ENCODE measurements at regions not wholly inside any gene's neighbourhood (a gene's known extent, or its start where the extent isn't known, plus 50 kb on each side); places are given as distances from the start of the nearest gene placed in this dataset.

DNA sequence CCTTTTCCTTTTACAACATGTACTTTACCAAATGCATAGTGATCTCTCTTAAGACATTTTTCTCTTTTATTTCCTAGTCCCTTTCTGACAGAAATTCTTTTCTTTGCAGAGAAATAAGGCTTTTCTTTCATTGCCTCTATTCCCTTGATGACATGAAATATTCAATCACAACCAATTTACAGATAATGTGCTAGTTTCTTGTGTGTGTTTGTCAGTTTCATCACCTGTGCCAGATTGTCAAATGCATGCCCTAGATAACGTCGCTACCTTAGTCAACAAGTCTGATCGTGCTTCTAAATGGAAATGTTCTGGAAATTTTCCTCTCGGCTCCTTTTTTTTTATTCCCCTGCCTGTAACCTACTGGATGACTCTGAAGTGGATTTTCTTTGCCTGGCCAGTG is 478.1 kb downstream of the KLF5 start:
- H3K36me3 ChIP-seq (ENCODE audit: control insufficient read depth, insufficient read depth, low read length), result no peaks in the 10 kb centered on the region
- TF ChIP-seq, protein P1, sequence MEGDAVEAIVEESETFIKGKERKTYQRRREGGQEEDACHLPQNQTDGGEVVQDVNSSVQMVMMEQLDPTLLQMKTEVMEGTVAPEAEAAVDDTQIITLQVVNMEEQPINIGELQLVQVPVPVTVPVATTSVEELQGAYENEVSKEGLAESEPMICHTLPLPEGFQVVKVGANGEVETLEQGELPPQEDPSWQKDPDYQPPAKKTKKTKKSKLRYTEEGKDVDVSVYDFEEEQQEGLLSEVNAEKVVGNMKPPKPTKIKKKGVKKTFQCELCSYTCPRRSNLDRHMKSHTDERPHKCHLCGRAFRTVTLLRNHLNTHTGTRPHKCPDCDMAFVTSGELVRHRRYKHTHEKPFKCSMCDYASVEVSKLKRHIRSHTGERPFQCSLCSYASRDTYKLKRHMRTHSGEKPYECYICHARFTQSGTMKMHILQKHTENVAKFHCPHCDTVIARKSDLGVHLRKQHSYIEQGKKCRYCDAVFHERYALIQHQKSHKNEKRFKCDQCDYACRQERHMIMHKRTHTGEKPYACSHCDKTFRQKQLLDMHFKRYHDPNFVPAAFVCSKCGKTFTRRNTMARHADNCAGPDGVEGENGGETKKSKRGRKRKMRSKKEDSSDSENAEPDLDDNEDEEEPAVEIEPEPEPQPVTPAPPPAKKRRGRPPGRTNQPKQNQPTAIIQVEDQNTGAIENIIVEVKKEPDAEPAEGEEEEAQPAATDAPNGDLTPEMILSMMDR (IDR thresholded peaks at IDR 0.05; ENCODE audit: insufficient read depth, low read length, poor library complexity, severe bottlenecking), result no peak
- H3K4me3 ChIP-seq (ENCODE audit: low read depth, low read length), result no peak overlapping the region
- no peaks in the 10 kb centered on the region for H3K27me3 ChIP-seq (ENCODE audit: control insufficient read depth, insufficient read depth, low read length)
- DNase-seq (ENCODE audit: low read depth), result no peak

DNA sequence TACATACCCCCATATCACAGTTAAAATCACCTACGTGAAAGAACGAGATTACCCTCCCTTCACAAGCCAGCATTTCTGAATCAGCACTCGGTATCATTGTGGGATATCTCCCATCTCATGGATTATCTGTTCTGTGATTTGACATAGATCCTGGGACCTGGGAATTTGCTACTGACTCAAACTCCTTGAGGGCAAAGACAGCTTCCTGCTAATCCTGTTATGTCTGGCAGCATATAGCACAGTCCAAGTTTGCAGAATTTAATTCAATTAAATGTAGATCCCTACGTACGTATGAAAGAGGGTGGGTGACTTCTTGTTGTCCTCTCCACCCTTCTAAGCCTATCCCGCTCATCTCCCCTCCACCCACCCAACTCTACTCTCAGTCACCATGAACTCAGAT is 476.5 kb downstream of the KLF5 start:
- H3K4me3 ChIP-seq (ENCODE audit: low read depth, low read length), result no peak overlapping the region
- no peak for DNase-seq (ENCODE audit: low read depth)
- TF ChIP-seq, protein P1 (IDR thresholded peaks at IDR 0.05; ENCODE audit: insufficient read depth, low read length, poor library complexity, severe bottlenecking), result no peak

DNA sequence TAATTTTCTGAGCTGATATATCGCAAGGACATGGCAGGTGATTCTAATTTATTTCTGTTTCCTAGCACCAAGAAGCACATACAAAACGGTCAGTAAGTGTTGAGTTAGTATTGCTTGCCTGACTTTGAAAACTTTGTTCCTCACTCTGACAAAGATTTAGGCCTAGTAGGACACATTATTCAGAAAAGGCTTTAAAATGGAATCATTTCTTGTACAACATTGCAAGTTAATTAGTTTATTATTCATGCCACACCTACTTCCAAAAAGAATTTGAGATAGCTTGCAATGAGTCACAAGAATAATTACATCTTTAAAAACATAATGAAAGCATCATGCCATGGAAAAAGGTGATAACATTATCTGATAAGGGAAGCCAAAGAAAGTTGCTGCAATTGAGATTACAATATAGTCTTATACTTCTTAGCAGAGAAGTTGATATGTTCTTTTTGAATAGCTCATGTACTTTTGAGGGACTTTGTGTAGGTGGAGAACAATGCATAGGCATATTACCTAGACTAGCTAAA is 474.2 kb downstream of the KLF5 start:
- no peak for DNase-seq (ENCODE audit: low read depth)
- H3K27me3 ChIP-seq (ENCODE audit: control insufficient read depth, insufficient read depth, low read length), result no peaks in the 10 kb centered on the region
- TF ChIP-seq, protein P1 (IDR thresholded peaks at IDR 0.05; ENCODE audit: insufficient read depth, low read length, poor library complexity, severe bottlenecking), result no peak

More for the DNA sequence above, 476.5 kb downstream of the KLF5 start:
- Histone ChIP-seq H3K27me3 (ENCODE audit: control insufficient read depth, insufficient read depth, low read length) (no peaks in the 10 kb centered on the region), H3K36me3 (ENCODE audit: control insufficient read depth, insufficient read depth, low read length) (no peaks in the 10 kb centered on the region)

DNA sequence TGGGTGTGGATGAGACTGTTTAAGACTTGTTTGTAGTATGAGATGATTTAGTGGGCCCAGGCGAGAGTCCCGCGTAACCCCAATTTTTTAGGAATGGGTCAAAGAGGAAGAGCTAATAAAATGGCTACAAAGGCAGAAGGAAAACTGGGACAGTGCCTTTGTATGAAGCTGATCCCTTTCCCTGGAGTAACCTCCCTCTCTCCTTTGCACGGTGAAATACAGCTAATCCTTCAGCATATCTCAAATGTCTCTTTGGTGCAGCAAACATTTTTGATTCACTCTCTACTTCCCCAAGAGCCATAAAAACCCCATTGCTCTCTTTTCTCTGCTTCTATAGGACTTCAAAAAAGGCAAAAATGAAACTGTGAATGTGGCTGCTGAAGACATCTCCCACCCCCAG is 473.8 kb downstream of the KLF5 start:
- DNase-seq (ENCODE audit: low read depth), result no peak
- TF ChIP-seq, protein P1 (IDR thresholded peaks at IDR 0.05; ENCODE audit: insufficient read depth, low read length, poor library complexity, severe bottlenecking), result no peak
- Histone ChIP-seq H3K36me3 (ENCODE audit: control insufficient read depth, insufficient read depth, low read length) (no peaks in the 10 kb centered on the region), H3K4me3 (ENCODE audit: low read depth, low read length) (no peak overlapping the region), H3K27me3 (ENCODE audit: control insufficient read depth, insufficient read depth, low read length) (no peaks in the 10 kb centered on the region)

More for the DNA sequence above, 474.2 kb downstream of the KLF5 start:
- H3K36me3 ChIP-seq (ENCODE audit: control insufficient read depth, insufficient read depth, low read length), result no peaks in the 10 kb centered on the region
- no peak overlapping the region for H3K4me3 ChIP-seq (ENCODE audit: low read depth, low read length)

DNA sequence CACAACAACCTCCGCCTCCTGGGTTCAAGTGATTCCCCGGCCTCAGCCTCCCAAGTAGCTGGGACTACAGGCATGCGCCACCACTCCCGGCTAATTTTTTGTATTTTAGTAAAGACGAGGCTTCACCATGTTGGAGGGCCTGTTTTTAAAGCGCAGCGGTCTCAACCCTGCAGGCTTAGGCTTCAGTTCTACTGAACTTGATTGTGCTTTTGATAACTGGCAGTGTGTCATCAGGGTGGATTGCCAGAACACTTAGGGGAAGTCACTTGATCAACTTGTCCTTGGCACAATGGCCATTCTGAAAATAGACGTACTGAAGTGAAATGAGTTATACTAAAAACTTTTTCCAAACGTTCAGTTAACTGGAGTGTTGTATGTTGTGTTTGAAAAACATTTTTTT is 472.2 kb downstream of the KLF5 start:
- no peaks in the 10 kb centered on the region for H3K27me3 ChIP-seq (ENCODE audit: control insufficient read depth, insufficient read depth, low read length)
- no peaks in the 10 kb centered on the region for H3K36me3 ChIP-seq (ENCODE audit: control insufficient read depth, insufficient read depth, low read length)
- DNase-seq (ENCODE audit: low read depth), result no peak
- no peak overlapping the region for H3K4me3 ChIP-seq (ENCODE audit: low read depth, low read length)
- TF ChIP-seq, protein P1 (IDR thresholded peaks at IDR 0.05; ENCODE audit: insufficient read depth, low read length, poor library complexity, severe bottlenecking), result no peak

DNA sequence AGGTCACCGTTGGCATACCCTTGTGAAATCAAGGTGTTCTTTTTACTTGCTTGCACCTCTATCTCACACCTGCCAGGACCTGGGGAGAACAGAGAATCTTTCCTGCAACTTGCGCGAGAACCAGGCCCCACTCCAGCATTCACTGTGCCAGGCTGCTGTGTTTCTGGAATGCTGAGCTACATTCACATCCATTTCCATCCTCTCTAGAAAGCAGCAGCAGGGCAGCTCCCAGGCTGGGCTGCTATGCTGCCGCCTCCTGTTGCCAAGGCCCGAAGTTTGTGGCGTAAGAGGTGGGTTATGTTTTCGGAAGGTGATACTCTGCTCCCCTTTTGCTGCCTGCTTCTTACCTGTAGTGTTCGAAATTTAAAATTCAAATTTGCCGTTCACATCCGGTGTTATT is 464.1 kb downstream of the KLF5 start:
- TF ChIP-seq, protein P1 (IDR thresholded peaks at IDR 0.05; ENCODE audit: insufficient read depth, low read length, poor library complexity, severe bottlenecking), result no peak
- Histone ChIP-seq H3K36me3 (ENCODE audit: control insufficient read depth, insufficient read depth, low read length) (no peaks in the 10 kb centered on the region), H3K4me3 (ENCODE audit: low read depth, low read length) (no peak overlapping the region), H3K27me3 (ENCODE audit: control insufficient read depth, insufficient read depth, low read length) (no peaks in the 10 kb centered on the region)
- DNase-seq (ENCODE audit: low read depth), result no peak

Measured in kidney epithelial cell (primary cell).